ENCODE measurements at regions not wholly inside any gene's neighbourhood (a gene's known extent, or its start where the extent isn't known, plus 50 kb on each side); places are given as distances from the start of the nearest gene placed in this dataset.
"Not testable (repeated sequence)": the region's sequence is repeated elsewhere in the genome, so short reads cannot be mapped to it uniquely, and the experiment has no call there.

- DNase-seq, result no peak
Measured at GRCh38 chr15:56806148-56806536, 72.8 kb upstream of the ZNF280D start.

- no peak for DNase-seq
Measured at GRCh38 chr15:56805466-56806147, 72.3 kb upstream of the ZNF280D start.

- no peak for DNase-seq
Measured at GRCh38 chr15:56804938-56805337, 71.6 kb upstream of the ZNF280D start.

GRCh38 chr15:56804279-56804678 lies 71.0 kb upstream of the ZNF280D start:
- DNase-seq, result no peak

DNA sequence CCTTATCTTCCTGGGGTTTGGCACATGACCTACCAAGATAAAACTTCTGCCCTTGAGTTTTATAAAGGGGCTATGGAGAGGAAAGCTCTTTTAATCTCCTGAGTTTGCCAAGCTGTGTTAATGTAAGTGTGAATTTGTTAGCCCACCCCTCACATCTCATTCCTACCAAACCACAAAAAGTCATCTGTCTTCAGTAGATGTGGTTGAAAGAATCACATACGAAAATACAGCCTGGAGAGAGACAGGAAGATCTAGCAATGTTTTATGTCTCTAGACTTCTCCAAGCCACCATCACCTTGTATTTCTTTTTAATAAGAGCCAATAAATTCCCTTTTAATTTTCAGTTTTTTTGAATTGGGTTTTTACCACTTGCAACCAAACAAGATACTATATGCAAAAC lies 68.9 kb upstream of the ZNF280D start:
- no peak for DNase-seq

DNA sequence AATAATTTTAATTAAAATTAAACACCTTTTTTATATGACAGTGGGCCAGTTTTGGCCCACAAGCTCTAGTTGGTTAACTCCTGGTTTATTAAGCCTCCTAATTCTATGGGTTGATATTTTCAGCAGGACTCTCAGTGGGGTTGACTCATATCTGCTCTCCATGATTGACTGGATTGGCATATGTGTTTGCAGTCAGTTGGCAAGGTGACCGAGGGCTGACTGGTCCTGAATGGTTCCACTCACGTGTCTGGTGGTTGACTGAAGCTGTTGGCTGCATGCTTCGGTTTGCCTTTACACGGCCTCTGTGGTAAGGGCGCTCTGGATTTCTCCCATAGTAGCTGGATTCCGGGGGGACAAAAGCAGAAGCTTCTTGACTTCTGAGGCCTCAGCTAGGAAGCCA lies 65.3 kb upstream of the ZNF280D start:
- no peak for DNase-seq

- DNase-seq, result no peak
Measured at GRCh38 chr15:56797720-56798275, 64.5 kb upstream of the ZNF280D start.

DNA sequence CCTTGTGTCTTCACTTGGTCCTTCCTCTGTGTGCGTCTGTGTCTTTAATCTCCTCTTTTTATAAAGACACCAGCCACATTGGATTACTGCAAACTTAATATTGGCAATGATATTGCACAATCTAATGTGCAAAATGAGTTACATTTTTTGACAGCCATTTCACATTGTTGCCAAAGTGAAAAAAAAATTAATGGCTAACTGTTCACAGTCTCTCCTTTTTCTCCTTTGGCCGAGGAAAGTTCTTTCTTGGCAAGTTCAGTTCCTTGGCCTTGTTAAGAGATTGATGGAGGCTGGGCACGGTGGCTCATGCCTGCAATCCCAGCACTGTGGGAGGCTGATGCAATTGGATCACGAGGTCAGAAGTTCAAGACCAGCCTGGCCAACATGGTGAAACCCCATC lies 62.2 kb upstream of the ZNF280D start:
- DNase-seq, result no peak

DNA sequence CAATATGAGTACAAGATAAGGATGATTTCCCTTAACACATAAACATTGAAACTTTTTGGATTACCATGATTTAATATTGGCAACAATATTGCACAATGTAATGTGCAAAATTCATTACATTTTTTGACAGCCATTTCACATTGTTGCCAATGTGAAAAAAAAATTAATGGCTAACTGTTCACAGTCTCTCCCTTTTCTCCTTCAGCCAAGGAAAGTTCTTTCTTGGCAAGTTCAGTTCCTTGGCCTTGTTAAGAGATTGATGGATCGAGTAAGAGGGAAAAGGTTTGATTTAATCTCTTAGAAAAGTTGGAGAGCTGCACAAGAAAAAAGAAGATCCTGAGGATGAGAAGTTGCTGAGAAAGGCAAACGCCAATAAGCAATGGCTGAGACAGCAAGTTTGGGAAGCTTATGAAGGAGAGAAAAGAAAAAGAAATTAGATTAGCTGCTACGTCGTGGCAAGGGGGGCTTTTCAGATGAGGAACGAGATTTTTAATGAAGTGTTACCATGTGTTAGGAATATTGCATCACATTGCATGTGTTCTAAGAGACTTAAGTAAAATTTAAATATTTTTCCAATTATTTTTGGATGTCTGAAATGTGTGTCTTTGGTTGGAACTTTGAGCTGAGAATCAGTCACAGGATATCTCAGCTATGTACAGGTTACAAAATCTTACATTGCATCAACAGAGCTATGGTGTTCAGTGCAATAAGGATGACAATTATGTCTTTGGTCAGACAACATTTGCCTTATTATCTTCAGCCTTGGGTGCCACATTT lies 61.4 kb upstream of the ZNF280D start:
- no peak for DNase-seq

DNA sequence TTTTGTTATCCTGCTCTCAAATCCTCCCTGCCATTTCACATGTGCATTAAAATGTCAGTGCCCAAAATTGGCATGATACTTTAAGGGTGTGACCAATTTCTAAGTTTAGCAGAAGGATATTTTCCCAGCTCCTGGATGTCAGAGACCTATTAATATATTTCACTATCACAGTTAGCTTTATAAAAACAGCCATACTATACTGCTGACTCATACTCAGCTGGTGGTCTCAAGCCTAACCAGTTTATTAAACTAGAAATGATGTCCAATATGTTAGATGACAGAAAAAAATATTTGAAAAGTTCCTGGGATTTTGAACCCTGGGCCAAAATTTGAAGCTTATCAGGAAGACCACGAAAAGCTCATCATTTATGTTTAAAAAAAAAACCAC lies 60.9 kb upstream of the ZNF280D start:
- DNase-seq, result no peak

GRCh38 chr15:56792211-56792610 lies 58.9 kb upstream of the ZNF280D start:
- DNase-seq, result no peak

DNA sequence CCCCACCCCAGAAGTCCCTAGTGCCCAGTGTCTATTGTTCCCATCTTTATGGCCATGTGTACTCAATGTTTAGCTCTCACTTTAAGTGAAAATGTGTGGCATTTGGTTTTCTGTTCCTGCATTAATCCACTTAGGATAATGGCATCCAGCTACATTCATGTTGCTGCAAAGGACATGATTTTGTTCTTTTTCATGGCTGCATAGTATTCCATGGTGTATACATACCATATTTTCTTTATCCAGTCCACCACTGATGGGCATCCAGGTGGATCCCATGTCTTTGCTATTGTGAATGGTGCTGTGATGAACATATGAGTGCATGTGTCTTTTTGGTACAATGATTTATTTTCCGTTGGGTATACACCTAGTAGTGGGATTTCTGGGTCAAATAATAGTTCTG lies 58.2 kb upstream of the ZNF280D start:
- not testable (repeated sequence) for DNase-seq

DNA sequence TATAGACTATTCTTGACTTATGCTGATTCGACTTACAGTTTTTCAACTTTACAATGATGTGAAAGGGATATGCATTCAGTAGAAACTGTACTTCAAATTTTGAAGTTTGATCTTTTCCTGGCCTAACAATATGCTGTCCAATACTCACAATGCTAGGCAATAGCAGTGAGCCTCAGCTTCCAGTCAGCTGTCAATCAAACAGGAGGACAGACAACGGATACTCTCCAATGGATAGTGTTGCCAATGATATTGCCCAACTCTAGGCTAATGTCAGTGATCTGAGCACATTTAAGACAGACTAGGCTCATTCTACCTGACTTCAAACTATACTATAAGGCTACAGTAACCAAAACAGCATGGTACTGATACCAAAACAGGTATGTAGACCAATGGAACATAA lies 55.0 kb upstream of the ZNF280D start:
- no peak for DNase-seq

GRCh38 chr15:56786966-56787365 lies 53.7 kb upstream of the ZNF280D start:
- DNase-seq, result no peak

GRCh38 chr15:56783857-56784661 lies 50.8 kb upstream of the ZNF280D start:
- no peak for DNase-seq

- DNase-seq, result no peak
Measured at GRCh38 chr15:56783156-56783856, 50.0 kb upstream of the ZNF280D start.

All from NCI-H2029 (cell line).